Panc1 (cell line): ENCODE measurements at regions not wholly inside any gene's neighbourhood (a gene's known extent, or its start where the extent isn't known, plus 50 kb on each side); places are given as distances from the start of the nearest gene placed in this dataset.

ENCODE experiments used
- POLR2AphosphoS5 ChIP-seq: IDR thresholded peaks from 2 replicates; pipeline ENCODE4 v1.6.1; 2012; ENCODE audit warnings: mild to moderate bottlenecking, low read depth, low read length, moderate library complexity
- SIN3A ChIP-seq: IDR thresholded peaks from 2 replicates; pipeline ENCODE4 v1.6.1; 2012; ENCODE audit warnings: low read depth, mild to moderate bottlenecking, low read length, moderate library complexity, borderline replicate concordance; ENCODE audit not compliant: insufficient read depth
- TF ChIP-seq, protein P1 (sequence below): fragments of 450-650 bp; IDR thresholded peaks from 2 replicates; pipeline ENCODE4 v1.5.1; 2017; ENCODE audit warnings: mild to moderate bottlenecking

DNA sequence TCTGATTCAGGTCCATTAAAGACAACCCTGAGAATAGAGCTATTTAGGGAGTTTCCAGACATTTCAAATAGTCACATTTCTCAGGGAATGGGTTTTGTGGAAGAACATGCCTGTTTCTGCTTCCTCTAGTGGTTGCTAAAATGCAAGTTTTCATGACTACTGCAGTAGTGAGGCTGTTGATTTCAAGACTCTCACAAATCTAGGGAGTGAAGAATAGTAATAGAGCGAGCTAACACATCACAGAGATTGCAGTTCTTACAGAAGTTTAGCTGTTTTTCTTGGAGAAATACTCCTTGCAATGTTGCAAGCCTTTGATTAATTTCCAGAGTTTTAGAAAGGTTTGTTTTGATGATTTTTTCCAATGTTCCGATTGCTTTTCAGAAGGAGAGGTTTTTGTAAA lies 610.2 kb upstream of the HTR2C start:
- TF ChIP-seq, protein P1, sequence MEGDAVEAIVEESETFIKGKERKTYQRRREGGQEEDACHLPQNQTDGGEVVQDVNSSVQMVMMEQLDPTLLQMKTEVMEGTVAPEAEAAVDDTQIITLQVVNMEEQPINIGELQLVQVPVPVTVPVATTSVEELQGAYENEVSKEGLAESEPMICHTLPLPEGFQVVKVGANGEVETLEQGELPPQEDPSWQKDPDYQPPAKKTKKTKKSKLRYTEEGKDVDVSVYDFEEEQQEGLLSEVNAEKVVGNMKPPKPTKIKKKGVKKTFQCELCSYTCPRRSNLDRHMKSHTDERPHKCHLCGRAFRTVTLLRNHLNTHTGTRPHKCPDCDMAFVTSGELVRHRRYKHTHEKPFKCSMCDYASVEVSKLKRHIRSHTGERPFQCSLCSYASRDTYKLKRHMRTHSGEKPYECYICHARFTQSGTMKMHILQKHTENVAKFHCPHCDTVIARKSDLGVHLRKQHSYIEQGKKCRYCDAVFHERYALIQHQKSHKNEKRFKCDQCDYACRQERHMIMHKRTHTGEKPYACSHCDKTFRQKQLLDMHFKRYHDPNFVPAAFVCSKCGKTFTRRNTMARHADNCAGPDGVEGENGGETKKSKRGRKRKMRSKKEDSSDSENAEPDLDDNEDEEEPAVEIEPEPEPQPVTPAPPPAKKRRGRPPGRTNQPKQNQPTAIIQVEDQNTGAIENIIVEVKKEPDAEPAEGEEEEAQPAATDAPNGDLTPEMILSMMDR, result no peak
- TF ChIP-seq POLR2AphosphoS5, result no peak
- TF ChIP-seq SIN3A, result no peak
